Fibroblast of villous mesenchyme (primary cell): ENCODE measurements at regions not wholly inside any gene's neighbourhood (a gene's known extent, or its start where the extent isn't known, plus 50 kb on each side); places are given as distances from the start of the nearest gene placed in this dataset.

Experiments
- DNase-seq: peaks from one replicate; pipeline ENCODE4 v3.0.0-alpha.2; 2010; ENCODE audit warnings: low read depth
- H3K4me3 ChIP-seq: 2 replicates; pipeline ENCODE4 v1.5.1; 2011; ENCODE audit warnings: low read depth, mild to moderate bottlenecking, low read length
- CTCF ChIP-seq: IDR thresholded peaks from 2 replicates; pipeline ENCODE4 v1.5.1; 2012; ENCODE audit warnings: low read depth, mild to moderate bottlenecking, low read length; ENCODE audit not compliant: insufficient read depth

GRCh38 chr5:57410374-57411320 lies 72.0 kb downstream of the ACTBL2 start:
- DNase-seq, result no peak
- TF ChIP-seq CTCF, result no peak

GRCh38 chr5:57408714-57409113 lies 73.9 kb downstream of the ACTBL2 start:
- DNase-seq, result peak; percentile 67
- TF ChIP-seq CTCF, result no peak

More at GRCh38 chr5:57410374-57411320, 72.0 kb downstream of the ACTBL2 start:
- no peak overlapping the region for H3K4me3 ChIP-seq

GRCh38 chr5:57408285-57408684 lies 74.3 kb downstream of the ACTBL2 start:
- H3K4me3 ChIP-seq, result no peak overlapping the region
- DNase-seq, result no peak
- no peak for TF ChIP-seq CTCF

More at GRCh38 chr5:57408714-57409113, 73.9 kb downstream of the ACTBL2 start:
- no peak overlapping the region for H3K4me3 ChIP-seq

- no peak for DNase-seq
- no peak overlapping the region for H3K4me3 ChIP-seq
- no peak for TF ChIP-seq CTCF
These were observed 75.2 kb downstream of the ACTBL2 start for GRCh38 chr5:57407391-57407790.

- TF ChIP-seq CTCF, result no peak
These were observed 76.0 kb downstream of the ACTBL2 start for GRCh38 chr5:57406641-57407040.

GRCh38 chr5:57405984-57406383 lies 76.6 kb downstream of the ACTBL2 start:
- DNase-seq, result peak; percentile 5
- no peak overlapping the region for H3K4me3 ChIP-seq
- TF ChIP-seq CTCF, result no peak

More at GRCh38 chr5:57406641-57407040, 76.0 kb downstream of the ACTBL2 start:
- no peak for DNase-seq
- H3K4me3 ChIP-seq, result no peak overlapping the region
